GDM1 (cell line): ENCODE measurements at regions not wholly inside any gene's neighbourhood (a gene's known extent, or its start where the extent isn't known, plus 50 kb on each side); places are given as distances from the start of the nearest gene placed in this dataset.

Source experiments
- DNase-seq: peaks from one replicate; lab custom pipeline; 2025; lab: John Stamatoyannopoulos, UW

DNA sequence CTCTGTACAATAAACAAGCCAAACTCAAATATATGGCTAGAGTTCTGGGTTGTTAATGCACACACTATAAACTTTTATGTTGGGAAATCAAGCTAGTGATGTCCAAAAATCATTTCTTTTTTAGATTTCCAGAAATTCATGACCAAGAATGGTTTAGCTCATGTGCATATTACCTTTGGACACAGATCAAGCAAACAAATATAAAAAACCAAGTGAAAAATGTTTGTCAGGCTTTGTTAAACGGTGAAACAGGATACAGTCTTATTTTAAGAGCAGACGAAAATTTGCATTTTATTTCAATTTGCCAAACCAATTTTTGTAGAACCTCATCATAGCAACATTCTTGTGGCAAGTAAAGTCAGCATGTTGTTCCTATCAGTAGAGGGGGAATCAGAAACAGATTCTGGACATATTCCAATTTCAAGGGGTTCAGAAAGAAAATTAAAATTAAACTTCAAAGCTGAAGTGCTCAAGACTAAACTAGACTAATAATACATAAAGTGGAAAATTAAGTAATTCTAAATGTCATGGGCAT lies 413.6 kb downstream of the TRIML1 start:
- DNase-seq = no peak

DNA sequence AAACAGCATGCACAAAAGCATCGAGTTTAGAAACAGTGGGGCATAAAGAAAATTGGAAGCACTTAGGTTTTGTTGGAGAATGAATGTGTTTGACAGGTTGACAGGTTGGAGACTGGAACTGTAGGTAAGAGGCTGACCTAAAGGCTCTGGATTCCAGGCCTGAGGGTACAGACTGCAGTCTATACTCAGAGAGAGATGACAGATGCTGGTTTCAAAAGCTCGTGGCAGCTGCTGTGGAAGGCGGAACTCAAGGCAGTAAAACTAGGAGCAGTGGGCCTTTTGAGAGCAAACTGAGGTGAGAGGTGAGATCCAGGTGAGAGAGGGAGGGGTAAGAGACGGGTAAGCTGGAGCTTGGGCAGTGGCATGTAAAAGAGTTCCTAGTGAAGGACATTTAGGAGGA lies 415.2 kb downstream of the TRIML1 start:
- DNase-seq = no peak

DNA sequence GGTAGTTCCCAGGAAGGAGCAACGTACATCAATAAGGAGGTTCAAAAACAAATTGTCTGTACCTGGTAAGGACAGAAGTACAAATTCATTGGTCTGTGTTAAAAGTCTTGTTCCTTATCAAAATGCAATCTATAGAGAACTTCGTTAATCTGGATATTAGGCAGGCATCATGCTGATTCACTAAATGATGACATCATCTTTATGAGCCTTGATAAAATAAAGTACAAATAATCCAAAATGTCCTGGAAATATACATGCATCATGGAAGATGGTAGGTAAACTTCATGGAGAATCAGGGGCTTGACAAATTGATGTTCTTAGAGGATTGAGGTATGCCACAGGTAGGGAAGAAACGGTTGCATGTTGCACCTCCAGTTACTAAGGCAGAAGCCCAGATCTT lies 433.9 kb downstream of the TRIML1 start:
- DNase-seq = no peak

DNA sequence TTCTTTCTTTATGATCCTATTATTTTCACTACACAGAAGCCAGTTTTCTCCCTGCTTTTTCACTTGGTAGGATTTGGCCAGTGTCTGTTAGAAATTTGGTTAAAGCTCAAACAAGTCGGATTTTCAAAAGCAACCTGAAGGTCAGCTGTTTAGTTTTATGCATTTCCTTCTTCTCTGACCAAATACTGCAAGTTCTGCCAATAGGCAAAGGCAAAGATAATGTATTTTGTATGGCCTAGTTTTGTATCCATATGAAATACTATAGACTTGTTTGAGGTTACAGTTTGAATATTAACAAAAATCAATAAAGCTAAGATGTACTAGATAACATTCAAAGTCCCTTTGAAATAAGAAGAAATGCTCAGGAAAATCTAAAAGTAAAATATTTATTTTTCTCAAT lies 439.4 kb downstream of the TRIML1 start:
- DNase-seq = no peak

DNA sequence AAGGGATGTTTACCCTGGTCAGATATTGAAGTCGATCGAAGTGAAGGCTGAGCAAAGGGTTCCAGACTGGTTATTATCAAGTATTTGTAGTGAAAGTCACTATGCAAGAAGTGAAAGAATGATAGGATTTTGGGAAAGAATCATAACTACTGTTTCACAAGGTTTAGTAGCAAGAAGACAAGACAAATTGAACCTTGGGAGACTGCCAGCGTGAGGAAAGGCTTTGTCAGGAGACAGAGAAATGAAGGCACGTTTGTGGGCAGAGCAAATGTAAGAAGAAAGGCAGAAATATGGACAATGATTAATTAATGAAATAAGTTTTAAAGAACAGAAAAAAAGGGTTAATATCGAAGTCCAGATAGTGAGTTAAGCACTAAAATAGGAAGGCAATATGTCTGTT lies 456.8 kb downstream of the TRIML1 start:
- no peak for DNase-seq

DNA sequence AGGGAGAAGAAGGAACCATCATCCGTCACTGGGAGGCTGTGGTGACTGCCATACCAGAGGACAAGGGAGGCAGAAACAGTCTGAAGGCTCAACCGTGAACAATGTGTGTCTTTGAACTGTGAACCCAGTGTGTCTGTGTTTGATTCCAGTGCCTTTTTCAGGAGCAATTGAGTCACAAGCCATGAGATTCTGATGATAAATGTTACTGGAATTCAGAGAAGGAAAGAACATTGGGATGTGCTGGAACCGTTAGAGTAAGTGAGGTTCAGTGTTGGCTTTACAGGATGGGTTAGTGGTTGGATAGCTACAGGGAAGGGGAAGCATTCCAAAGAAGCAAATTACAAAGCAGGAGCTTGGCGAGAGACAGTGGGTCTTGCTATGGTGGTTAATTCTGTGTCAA lies 464.4 kb downstream of the TRIML1 start:
- no peak for DNase-seq

DNA sequence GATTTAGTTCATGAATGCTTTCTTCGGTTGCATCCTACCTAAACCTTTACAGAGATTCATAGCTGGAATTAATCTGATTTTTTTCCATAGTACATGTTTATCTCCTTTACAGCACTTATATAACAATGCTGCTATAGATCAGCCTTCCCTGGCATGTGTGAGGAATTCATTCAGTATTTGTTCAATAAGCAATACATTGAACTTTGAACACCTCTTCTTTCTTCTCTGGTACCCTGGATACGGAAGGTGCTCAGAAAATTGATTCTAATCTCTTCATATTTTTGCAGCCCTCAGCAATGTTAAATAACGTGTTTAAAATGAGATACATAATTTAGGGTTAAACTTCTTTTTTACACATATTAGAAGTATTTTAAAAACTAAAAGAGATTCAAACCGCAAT lies 467.4 kb downstream of the TRIML1 start:
- no peak for DNase-seq

DNA sequence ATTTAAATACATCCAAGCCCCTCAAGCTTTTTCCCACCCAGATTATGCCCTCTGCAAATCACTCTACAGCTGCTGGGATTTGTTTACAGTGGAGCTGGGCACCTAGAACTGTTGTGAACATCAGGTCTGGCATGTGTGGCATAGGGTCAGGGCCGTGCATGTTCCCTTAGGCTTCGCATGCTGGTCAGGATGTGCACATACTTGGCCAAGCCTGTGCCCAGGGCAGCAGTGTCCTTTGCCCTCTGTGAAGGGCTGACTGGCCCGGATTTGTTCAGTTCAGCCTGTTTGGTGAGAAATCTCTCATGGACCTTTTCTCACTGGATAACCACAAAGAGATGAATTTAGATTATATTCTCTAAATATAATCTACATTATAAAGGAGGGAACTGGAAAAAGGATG lies 471.9 kb downstream of the TRIML1 start:
- no peak for DNase-seq

DNA sequence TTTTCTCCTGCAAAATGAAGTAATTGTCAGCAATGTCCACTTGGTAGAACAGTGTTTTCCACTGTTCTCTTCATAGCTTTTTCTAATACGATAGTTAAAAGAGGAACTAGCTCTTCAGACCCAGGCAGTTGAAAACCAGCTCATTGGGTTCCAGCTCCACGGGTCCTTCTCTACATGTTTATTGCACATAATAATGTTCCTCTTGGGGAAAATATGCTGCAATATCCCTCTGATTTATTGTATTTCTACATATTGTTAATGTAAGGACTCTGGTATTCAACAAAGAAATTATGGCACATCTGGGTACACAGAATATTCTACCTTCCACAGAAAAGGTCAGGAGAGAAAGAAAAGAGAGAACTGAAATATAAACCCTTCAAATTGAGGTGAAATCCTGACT lies 473.4 kb downstream of the TRIML1 start:
- DNase-seq = no peak

DNA sequence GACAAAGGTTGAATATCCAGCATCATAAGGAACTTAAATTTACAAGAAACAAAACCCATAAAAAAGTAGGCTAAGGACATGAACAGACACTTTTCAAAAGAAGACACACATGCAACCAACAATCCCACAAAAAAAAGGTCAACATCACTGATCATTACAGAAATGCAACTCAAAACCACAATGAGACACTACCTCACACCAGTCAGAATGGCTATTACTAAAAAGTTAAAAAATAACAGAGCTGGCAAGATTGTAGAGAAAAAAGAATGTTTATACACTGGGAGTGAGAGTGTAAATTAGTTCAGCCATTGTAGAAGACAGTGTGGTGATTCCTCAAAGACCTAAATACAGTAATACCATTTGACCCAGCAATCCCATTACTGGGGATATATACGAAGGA lies 474.7 kb downstream of the TRIML1 start:
- no peak for DNase-seq

DNA sequence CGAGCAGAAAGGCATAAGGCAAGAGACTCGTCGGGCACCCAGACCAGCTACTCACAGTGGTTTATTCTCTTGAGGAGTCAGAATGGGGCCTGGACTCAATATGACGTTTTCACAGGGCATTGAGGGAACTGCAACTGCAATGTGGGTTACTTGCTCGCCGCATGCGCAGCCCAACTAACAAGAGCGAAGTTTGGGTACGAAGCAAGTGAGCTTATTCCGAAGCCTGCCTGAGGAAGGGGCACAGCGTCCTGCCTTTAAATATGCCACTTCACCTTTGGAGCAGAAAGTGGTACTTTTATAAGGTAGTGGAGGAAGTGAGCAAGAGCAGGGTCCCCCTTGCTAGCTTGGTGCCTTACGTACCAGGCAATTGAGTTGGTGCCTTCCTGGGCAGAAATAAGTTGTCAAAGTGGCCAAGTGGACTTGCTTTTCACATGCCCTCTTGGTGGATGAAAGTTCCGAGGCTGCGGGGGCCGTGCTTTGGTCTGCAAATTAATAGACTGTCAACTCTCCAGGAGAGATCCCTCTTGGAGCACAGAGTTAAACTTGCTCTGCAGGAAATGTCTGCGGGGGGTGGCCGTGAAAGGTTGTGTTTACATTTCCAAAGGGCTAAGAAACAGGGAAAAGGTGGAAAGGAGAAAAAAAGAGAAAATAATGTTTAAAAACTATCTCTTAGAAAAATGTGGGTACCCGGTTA lies 480.4 kb downstream of the TRIML1 start:
- DNase-seq = no peak

DNA sequence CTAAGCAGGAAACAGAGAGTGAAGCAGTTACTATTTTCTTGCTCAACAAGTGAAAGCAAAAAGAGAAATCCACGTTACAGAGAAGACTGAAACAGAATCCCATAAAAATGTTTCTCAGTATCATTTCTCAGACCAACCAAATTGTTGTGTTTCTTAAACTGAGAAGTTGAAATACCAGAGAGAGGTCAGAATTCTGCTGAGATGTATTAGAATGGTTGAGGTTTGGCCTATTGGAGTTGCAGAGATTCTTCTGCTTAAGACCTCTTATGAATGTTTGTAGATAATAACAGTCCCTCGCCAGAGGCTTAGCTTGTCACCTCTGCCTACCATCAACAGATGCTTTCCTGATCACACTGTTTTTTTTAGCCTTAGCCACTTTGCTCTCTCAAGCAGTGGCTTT lies 481.4 kb downstream of the TRIML1 start:
- no peak for DNase-seq

DNA sequence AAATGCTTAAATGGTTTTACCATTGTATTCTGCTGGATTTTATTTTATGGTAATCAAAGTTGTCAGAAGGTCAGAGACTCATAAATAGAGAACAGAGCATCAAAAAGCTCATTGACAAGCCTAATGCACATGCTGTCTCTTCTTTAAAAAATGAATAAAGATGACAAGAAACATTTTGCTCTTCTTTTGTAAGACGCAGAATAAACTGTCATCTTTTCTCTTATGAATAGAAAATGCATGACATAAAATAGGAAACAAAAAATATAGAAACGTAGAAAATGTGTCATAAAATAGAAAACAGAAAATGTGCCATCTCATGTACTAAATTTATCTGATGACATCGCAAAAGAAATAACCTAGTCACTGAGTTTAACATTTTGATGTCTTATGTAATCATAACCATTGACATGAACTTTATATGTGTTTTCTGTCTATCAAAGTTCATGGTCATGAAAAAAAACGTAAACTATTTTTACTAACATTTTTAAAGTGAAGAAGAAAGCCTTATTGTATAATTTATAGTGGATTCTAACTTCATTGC lies 484.1 kb downstream of the TRIML1 start:
- DNase-seq = no peak

DNA sequence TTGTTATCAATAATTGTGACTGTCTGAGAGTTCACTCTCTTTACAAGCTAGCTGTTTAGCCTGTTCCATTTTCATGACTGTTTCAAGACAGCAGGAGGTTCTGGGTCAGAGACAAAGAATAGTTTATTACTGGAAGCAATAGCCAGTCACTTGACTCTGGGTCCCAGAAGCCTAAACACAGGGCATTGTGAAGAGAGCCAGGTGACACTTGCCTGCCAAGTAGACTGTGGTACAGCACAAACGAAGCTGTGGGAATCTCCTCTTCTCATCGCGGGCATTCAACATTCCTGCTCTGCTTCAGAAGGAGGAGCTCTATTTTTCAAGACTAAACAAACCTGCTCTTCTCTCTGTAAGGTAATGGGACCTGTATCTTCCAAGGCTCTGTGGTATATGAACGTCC lies 485.1 kb downstream of the TRIML1 start:
- no peak for DNase-seq

DNA sequence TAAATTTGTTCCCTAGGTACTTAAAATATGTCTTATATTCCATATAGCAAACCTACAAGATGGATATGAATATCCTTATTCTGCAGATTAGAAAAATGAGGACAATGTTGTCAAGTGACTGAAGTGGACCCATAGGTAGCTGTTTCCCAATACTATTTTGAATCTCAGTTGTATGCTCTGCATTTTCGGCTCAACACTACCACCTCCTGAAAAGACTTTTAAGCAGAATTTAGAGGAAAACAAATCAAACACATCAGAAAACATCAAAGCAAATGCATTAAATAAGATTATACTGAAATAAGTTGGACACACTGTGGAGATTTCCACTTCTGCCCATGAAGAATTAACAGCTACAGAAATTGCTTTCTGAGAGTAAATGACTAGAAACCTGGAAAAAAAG lies 488.7 kb downstream of the TRIML1 start:
- no peak for DNase-seq

DNA sequence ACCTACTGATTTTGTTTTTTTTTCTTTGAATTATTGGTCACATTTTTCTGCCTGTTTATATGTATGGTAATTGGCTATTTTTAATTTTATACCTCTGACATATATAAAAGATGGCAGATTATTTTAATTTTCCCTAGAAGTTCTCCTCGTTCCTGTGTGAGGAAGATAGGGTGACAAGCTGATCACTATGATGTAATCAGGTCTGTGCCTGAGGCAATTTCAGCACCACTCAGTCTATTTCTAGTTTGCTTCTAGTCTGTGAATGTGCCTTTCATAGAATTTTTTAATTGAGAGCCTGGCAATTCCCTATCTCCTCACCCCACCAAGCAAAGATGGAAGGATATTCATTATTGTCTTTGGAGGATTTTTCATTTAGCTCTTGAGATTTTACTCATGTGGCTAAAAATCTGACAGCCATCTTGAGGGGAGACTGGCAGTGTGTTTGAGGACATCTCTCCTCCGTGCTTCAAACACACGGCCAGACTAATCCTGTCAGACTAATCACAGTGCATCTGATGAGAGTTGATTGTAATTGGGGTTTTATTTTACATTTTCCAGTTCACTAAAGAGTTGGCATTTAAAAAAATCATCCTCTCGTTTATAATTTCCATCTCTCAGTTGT lies 500.3 kb downstream of the TRIML1 start:
- DNase-seq = no peak

DNA sequence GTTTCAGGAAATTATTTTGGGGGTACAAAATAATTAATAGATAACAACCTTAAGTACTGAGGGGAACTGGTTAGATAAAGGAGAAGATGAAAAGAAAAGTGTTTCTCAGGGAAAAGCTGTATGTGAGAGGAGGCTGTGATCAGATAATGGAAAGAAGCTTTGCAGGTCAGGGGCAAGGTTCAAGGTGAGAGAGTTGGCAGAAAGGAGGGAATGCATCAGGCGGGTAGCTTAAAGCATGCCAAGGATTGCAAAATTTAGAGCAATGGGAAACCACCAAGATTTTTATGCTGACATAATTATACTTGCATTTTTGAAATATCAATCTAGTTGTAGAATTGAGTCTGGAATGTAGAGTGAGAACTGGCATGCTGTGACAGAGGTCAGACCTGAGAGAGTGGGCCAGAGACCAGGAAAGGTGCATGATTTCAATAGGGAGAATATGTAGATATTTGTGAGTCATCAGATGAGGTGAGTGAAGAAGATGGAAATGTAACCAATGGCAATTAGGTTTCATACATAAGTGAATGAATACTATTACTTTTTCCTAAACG lies 508.7 kb downstream of the TRIML1 start:
- no peak for DNase-seq

DNA sequence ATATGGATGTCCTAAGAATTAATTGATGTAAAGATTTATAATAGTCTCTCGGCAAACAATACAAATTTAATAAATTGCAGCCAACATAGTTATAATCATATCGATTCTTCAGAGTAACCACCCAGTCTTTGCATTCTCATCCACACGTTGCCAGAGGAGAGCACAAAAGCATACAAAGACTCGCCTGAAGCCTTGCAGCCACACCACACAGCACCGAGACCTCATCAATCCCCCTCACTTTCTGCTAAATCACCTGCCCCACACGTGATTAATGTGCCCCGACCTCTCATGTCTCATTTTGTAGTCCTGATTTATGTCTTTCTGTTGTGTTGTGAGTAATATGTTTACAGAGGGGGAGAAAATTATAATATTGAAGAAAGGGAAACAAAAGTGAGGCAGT lies 510.4 kb downstream of the TRIML1 start:
- DNase-seq = no peak

DNA sequence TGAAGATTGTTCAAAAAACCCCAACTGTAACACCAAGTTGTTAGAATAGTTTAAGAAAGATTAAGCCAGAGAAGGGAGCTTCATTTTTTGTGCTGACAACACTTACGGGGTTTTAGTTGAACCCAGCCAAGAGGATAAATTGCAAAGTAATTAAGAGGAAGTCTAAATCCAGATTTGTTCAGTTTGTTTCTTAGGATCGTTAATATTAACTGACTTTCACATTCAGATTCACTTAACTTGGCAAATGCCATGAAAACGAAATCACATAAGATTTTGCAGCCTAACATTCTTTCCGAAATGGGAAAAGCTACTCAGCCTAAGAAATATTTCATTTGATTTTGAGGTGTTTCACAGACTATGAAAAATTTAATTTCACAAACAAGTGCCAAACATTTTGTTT lies 511.3 kb downstream of the TRIML1 start:
- no peak for DNase-seq

DNA sequence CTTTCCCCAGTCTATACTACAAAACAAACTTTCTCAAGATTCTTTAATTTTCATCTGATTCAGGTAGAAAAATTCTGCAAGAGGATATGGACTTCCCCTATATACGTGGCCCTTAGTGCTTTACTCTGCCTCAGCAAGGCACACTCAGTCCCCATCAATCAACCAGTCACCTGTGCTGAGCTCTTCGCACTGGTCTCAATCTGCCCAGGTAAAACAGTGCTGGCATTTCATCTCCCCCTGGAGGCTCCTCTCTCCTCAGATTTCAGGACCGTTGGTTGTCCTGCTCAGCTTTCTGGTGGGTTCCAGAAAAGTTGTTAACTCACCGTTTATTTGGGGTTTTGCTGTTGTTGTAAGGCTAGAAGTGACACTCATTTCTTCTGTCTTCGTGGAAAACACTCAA lies 518.1 kb downstream of the TRIML1 start:
- DNase-seq = no peak

DNA sequence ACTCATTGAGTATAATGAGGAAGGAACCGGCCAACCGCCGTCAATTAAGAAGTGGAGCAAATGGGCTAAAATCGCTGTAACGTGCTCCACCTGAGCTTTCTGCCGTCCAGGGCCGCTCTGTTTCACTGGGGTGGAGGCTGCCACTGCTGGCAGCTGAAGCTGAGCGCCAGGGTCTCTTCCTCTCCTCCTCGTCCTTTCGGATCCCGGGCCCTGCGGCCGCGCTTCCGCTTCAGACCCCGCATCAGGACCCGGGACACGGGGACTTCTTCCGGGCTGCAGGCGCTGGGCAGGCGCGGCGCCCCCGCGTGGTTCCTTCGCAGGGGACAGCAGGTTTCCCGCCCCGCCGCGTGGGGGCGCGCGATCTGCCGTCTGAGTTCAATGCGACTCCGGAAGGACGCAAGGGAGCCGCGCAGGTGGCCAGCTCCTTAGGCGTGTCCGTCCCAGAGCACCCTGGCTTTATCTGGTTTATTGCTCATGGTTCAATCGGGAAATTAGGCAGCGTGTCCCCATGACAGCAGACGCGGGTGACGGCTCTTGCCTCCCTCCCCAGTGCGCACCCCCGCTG lies 519.8 kb downstream of the TRIML1 start:
- no peak for DNase-seq

DNA sequence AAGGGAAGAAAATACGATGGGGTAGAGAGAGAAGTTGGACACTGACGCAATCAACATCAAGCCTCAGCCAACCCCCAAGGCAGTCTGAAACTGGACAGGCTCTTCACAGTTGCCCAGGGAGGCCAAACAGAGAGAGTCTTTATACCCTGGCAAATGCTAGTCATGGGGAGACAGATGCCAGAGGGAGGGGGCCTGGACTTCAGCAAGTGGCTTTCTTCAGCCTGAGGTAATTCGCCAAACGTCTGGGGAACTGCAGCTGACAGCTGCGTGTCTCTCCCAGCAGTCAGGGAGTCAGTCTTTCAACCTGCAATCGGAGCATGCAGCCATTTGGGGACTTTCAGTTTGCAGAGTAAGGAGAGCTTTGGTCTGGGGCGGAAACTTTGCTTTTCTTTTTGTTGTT lies 521.6 kb downstream of the TRIML1 start:
- DNase-seq = no peak

DNA sequence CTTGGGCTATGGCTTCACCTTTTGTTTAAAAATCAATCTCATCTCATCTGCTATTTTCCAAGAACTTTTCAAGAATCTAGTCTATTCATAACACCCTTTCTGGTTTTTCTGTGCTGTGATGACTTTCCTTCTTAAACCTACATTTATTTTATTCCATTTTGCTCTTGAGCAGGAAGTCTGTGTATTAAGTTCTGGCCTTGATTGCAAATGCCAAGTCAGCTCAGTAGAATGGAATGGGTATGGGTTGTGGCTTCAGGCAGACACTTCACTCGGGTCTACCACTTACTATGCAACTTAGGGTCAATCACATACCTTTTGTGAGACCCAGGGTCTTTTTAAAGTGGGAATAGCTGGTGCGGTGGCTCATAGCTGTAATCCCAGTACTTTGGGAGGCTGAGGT lies 522.3 kb downstream of the TRIML1 start:
- no peak for DNase-seq
